ENCODE measurements at regions not wholly inside any gene's neighbourhood (a gene's known extent, or its start where the extent isn't known, plus 50 kb on each side); places are given as distances from the start of the nearest gene placed in this dataset.

GRCh38 chr14:76551906-76552305 is 176.0 kb downstream of the ESRRB start:
- H3K4me3 Mint-ChIP-seq (ENCODE audit: unreplicated experiment), result no peak overlapping the region
- H3K27ac Mint-ChIP-seq (ENCODE audit: unreplicated experiment), result no peak overlapping the region
- no peaks in the 10 kb centered on the region for H3K36me3 Mint-ChIP-seq (ENCODE audit: low read depth)
- DNase-seq (ENCODE audit: low spot score), result no peak
- H3K9me3 Mint-ChIP-seq (ENCODE audit: low read depth), result no peaks in the 10 kb centered on the region
- TF ChIP-seq CTCF (IDR thresholded peaks at IDR 0.05), result no peak
- H3K27me3 Mint-ChIP-seq (ENCODE audit: low read depth), result peaks cover 3% of the 10 kb centered on the region
- no peaks in the 10 kb centered on the region for H3K4me1 Mint-ChIP-seq (ENCODE audit: low read depth)

GRCh38 chr14:76564471-76565422 is 188.8 kb downstream of the ESRRB start:
- Mint-ChIP-seq H3K4me1 (ENCODE audit: low read depth) (no peaks in the 10 kb centered on the region), H3K9me3 (ENCODE audit: low read depth) (peaks cover 4% of the 10 kb centered on the region), H3K27me3 (ENCODE audit: low read depth) (peaks cover 17% of the 10 kb centered on the region), H3K36me3 (ENCODE audit: low read depth) (peaks cover 2% of the 10 kb centered on the region), H3K27ac (ENCODE audit: unreplicated experiment) (no peak overlapping the region), H3K4me3 (ENCODE audit: unreplicated experiment) (no peak overlapping the region)
- no peak for DNase-seq (ENCODE audit: low spot score)
- TF ChIP-seq CTCF (IDR thresholded peaks at IDR 0.05), result no peak

- Mint-ChIP-seq H3K4me3 (ENCODE audit: unreplicated experiment) (no peak overlapping the region), H3K36me3 (ENCODE audit: low read depth) (peaks cover 2% of the 10 kb centered on the region), H3K9me3 (ENCODE audit: low read depth) (peaks cover 4% of the 10 kb centered on the region), H3K4me1 (ENCODE audit: low read depth) (no peaks in the 10 kb centered on the region), H3K27ac (ENCODE audit: unreplicated experiment) (no peak overlapping the region), H3K27me3 (ENCODE audit: low read depth) (peaks cover 15% of the 10 kb centered on the region)
- no peak for DNase-seq (ENCODE audit: low spot score)
- no peak for TF ChIP-seq CTCF (IDR thresholded peaks at IDR 0.05)
These were observed 190.5 kb downstream of the ESRRB start for GRCh38 chr14:76566439-76566838.

- H3K36me3 Mint-ChIP-seq (ENCODE audit: low read depth), result no peaks in the 10 kb centered on the region
- DNase-seq (ENCODE audit: low spot score), result no peak
- H3K27me3 Mint-ChIP-seq (ENCODE audit: low read depth), result peaks cover 11% of the 10 kb centered on the region
- peaks cover 6% of the 10 kb centered on the region for H3K9me3 Mint-ChIP-seq (ENCODE audit: low read depth)
- peaks cover 6% of the 10 kb centered on the region for H3K4me1 Mint-ChIP-seq (ENCODE audit: low read depth)
- TF ChIP-seq CTCF (IDR thresholded peaks at IDR 0.05), result no peak
- H3K4me3 Mint-ChIP-seq (ENCODE audit: unreplicated experiment), result no peak overlapping the region
- no peak overlapping the region for H3K27ac Mint-ChIP-seq (ENCODE audit: unreplicated experiment)
These were observed 186.7 kb upstream of the VASH1 start for GRCh38 chr14:76574416-76575095.

- DNase-seq (ENCODE audit: low spot score), result no peak
- TF ChIP-seq CTCF (IDR thresholded peaks at IDR 0.05), result no peak
- no peak overlapping the region for H3K4me3 Mint-ChIP-seq (ENCODE audit: unreplicated experiment)
- H3K4me1 Mint-ChIP-seq (ENCODE audit: low read depth), result peaks cover 6% of the 10 kb centered on the region
- no peaks in the 10 kb centered on the region for H3K36me3 Mint-ChIP-seq (ENCODE audit: low read depth)
- H3K27ac Mint-ChIP-seq (ENCODE audit: unreplicated experiment), result no peak overlapping the region
- peaks cover 11% of the 10 kb centered on the region for H3K27me3 Mint-ChIP-seq (ENCODE audit: low read depth)
- peaks cover 6% of the 10 kb centered on the region for H3K9me3 Mint-ChIP-seq (ENCODE audit: low read depth)
These were observed 186.2 kb upstream of the VASH1 start for GRCh38 chr14:76575108-76575507.

Measured in chondrocyte (in vitro differentiated cells).